Activated T-helper 9 cell treated with anti-CD3 and anti-CD28 coated beads, Interleukin-2, amount 50 U/mL, for 16 hours (primary cell): ENCODE measurements at regions not wholly inside any gene's neighbourhood (a gene's known extent, or its start where the extent isn't known, plus 50 kb on each side); places are given as distances from the start of the nearest gene placed in this dataset.
"Not testable (repeated sequence)": the region's sequence is repeated elsewhere in the genome, so short reads cannot be mapped to it uniquely, and the experiment has no call there.

Experiments used
- DNase-seq: peaks from one replicate; pipeline ENCODE4 v3.0.0-alpha.2; 2020; ENCODE audit warnings: low read depth

DNA sequence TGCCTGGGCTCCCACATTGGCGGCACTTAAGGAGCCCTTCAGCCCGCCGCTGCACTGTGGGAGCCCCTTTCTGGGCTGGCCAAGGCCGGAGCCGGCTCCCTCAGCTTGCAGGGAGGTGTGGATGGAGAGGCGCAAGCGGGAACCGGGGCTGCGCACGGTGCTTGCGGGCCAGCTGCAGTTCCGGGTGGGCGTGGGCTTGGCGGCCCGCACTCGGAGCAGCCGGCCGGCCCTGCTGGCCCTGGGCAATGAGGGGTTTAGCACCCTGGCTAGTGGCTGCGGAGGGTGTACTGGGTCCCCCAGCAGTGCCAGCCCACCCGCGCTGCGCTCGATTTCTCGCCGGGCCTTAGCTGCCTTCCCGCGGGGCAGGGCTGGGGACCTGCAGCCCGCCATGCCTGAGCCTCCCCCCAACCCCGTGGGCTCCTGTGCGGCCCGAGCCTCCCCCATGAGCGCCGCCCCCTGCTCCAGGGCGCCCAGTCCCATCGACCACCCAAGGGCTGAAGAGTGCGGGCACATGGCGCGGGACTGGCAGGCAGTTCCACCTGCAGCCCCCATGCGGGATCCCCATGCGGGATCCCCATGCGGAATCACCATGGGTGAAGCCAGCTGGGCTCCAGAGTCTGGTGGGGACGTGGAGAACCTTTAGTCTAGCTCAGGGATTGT is 998.9 kb upstream of the MIR17HG start:
- not testable (repeated sequence) for DNase-seq

DNA sequence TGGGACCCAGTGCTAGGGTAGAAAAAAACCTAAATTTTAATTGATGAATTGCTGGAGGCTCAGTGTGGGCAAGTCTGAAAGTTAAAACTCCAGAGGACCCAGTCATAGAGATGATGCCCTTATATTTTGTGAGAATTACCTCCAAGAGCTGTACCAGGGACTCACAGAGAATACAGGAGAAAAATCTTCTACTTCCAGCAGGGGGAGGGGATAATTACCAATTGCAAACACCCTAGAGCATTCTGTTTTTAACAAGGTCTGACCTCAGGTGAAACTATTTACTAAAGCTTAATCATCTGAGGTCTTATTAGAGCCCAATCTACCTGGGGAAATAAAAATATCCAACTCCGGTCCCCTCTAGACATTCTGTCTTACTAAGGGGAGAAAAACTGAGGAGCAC is 994.7 kb upstream of the MIR17HG start:
- no peak for DNase-seq

DNA sequence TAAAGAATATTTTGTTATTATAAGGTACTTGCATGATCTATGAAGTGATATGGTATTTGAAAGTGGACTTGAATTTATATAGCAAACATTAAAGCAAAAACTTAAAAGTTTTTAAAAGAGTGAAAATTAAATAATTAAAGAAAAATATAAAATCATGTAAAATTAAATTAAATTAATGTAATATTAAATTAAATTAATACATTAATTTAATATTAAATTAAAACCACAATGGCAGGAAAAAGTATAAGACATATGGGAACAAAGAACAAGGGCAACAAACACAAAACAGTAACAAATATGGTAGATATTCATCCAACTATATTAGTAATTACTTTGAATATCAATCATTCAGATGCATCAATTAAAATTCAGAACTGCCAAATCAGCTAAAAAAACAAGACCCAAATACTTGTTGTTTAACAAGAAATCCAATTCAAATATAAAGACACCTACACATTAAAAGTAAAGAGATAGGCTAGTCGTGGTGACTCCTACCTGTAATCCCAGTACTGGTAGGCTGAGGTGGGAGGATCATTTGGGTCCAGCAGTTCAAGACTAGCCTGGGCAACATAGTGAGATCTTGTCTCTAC is 992.2 kb upstream of the MIR17HG start:
- DNase-seq, result no peak

GRCh38 chr13:90360785-90361184 is 986.7 kb upstream of the MIR17HG start:
- no peak for DNase-seq

GRCh38 chr13:90362707-90363106 is 984.8 kb upstream of the MIR17HG start:
- DNase-seq, result no peak

DNA sequence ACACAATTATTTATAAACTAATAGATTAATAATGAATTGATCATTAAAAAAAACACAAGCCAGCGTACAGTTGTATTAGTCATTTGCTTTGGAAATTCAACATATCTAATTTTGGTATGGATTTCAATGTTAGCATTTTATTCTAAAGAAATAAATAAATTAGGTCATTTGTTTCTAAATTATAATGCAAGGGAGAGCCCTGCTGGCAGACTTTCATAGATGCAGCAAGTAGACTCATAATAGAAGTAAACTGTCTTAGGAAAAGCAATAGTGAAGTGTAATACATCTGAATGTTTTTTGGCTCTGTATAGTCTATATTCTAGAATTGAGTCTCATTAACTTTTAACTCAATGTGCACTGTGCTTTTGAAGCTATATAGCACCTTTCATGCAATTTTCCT is 982.4 kb upstream of the MIR17HG start:
- no peak for DNase-seq

GRCh38 chr13:90374168-90374567 is 973.3 kb upstream of the MIR17HG start:
- no peak for DNase-seq

DNA sequence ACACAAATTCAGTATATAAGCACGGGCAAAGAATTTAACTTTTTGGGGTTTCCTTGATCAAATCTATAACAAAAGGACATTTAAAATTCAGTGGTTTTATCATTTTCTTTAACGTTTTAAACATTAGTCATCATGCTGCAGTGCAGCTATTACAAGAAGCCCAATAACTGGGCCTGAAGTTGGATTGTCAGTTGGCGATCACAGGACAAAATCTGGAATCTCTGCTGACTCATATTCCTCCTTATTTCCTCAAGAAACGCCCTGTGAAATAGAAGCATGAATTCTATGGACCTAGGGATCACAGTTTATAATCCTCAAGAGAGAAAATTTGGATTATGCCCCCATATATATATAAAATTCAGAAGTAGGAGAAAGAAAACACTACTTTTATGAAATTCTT is 971.6 kb upstream of the MIR17HG start:
- no peak for DNase-seq

DNA sequence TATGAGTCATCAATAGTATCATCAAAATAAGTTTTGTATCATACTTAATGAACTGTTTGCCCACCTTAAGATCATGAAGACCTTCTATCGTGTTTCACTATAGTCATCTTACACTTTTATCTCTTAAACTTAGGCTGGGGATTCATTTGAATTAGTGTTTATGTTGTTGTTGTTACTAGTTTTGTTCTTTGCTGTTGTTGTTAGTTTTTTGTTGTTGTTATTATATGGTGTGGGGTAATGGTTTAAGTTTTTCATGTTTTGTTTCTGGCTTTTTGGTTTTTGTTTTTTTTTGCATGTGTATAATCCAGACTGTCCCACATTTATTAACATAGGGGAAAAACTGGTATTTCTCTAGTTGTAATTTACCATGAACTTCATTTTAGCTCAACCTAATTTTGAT is 965.1 kb upstream of the MIR17HG start:
- DNase-seq, result no peak

GRCh38 chr13:90385781-90386489 is 961.6 kb upstream of the MIR17HG start:
- DNase-seq, result no peak

DNA sequence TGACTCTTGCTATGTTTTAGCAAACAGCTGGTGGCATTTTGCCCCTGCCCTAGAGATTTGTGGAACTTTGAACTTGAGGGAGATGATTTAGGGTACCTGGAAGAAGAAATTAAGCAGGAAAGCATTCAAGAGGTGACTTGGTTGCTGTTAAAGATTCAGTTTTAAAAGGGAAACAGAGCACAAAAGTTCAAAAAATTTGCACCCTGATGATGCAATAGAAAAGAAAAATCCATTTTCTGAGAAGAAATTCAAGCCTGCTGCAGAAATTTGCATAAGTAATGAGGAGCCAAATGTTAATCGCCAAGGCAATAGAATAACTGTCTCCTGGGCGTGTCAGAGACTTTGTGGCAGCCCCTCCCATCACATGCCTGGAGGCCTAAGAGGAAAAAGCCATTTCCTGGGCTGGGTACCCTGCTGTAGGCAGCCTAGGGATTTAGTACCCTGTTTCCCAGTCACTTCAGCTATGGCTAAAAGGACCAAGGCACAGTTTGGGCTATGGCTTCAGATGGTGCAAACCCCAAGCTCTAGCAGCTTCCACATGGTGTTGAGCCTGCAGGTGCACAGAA is 958.5 kb upstream of the MIR17HG start:
- DNase-seq, result no peak

GRCh38 chr13:90389537-90389936 is 958.0 kb upstream of the MIR17HG start:
- DNase-seq, result no peak

DNA sequence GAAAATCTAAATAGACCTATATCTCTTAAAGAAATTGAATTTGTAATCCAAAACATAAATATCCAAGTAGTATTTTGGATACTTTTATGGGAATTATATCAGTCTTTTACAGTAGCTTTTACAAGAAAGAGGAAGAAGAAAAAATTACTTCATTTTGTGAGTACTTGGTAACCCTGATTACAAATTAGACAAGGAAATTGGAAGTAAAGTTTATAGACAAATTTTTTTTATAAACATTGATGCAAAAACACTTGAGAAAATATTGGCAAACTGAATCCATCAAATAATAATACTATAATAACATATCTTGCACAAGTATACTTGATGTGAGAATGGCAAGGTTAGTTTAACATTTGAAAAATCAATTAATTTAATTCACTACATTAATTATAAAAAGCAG is 954.1 kb upstream of the MIR17HG start:
- no peak for DNase-seq

GRCh38 chr13:90395348-90395747 is 952.1 kb upstream of the MIR17HG start:
- DNase-seq, result no peak

DNA sequence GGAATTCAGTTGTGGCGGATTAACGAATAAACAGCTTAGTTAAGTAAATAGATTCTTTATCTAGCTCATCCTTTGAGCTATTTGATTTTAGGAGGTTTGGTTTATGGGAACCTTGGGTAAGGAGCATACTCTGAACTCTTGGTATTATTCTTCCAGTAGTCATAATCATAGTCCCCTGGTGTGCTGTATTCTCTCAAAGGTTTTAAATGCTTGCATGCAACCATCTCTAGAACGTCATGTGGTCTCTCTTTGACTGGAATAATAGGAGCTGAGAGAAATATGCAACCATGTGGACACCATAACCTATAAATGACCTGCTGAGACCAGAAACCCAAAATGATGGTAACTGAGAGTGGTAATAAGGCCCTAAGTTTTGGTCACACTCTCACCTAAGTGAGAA is 951.6 kb upstream of the MIR17HG start:
- DNase-seq, result no peak

GRCh38 chr13:90396266-90396665 is 951.2 kb upstream of the MIR17HG start:
- no peak for DNase-seq

GRCh38 chr13:90397503-90397902 is 950.0 kb upstream of the MIR17HG start:
- DNase-seq, result no peak

GRCh38 chr13:90400372-90400771 is 947.1 kb upstream of the MIR17HG start:
- no peak for DNase-seq

GRCh38 chr13:90401150-90401549 is 946.3 kb upstream of the MIR17HG start:
- no peak for DNase-seq

DNA sequence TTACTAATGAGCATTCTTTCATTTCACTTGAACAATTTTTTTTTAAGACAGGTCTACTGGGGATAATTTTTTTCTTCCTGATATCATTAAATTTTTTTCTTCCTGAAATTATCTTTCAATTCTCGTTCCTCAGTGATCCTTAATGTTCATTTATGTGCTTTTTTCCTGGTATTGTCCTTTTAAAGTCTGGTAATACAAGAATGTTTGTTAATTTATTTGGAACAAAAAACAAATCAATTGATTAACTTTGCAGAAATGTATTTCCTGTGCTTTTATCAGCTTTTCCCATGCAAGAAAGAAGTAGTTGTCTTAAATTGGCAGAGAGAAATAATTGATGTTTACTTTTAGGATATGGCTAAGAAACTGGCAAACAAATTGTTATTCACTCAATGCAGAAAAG is 945.4 kb upstream of the MIR17HG start:
- no peak for DNase-seq

- no peak for DNase-seq
Measured at GRCh38 chr13:90402613-90403012, 944.9 kb upstream of the MIR17HG start.

DNA sequence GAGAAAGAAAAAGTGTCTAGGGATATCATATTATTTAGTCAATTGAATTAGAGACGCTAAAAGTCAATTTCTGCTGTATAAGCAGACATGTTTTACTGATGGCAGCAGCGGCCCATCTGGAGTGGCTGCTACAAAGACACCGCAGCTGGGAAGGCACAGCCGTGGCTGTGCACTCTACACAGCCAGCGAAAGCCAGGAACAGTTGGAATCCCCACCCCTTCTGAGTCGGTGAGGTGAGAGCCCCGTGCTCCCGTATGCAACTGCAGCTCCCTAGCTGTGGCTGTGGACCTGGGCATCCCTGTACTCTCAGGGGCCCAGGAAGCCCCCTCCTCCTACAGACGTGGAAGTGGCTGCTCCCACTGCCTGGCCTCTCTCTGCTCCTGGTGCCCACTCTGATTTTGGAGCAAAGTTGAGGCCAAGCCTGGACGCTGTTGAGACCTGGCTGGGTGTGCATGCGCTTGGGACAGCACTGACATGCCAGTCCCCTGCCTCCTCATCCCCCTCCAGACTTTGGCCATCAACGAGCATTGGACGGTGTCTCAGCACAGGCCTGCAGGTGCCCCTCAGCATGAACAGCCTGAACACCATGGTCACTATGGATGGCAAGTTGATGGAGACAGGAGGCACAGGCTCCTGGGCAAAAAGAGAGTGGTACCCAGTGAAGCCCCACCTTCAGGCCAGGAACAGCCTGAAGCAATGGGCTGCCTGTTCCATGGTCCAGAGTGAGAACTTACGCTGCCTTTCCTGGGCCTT is 944.0 kb upstream of the MIR17HG start:
- no peak for DNase-seq

DNA sequence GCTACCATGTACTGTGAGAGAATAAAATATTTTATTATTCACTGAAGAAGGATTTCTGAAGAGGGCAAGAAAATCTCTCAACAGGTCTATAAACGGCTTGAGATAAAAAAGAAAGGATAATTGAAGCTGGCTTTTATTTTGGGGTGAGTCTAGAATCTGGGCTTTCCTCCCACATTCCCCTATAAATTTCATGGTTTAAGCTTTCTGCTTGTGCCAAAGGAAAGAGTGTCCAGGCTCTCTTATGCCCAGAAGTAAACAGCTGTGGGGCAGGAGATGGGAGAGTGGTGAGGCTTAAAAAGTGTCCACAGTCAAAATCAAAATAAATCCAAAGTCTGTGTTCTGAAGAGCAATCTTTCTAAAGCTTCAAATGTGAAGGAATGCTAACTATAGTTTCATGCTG is 942.2 kb upstream of the MIR17HG start:
- no peak for DNase-seq
